Endothelial cell of umbilical vein (primary cell): ENCODE measurements at regions not wholly inside any gene's neighbourhood (a gene's known extent, or its start where the extent isn't known, plus 50 kb on each side); places are given as distances from the start of the nearest gene placed in this dataset.

ENCODE experiments used
- EZH2 ChIP-seq: IDR thresholded peaks from 2 replicates; pipeline ENCODE4 v1.6.1; 2012; ENCODE audit warnings: borderline replicate concordance, low read depth, mild to moderate bottlenecking, moderate library complexity, low read length, inconsistent platforms; ENCODE audit not compliant: severe bottlenecking
- GATA2 ChIP-seq: IDR thresholded peaks from 2 replicates; pipeline ENCODE4 v1.7.0; 2011; ENCODE audit warnings: low read depth, mild to moderate bottlenecking, moderate library complexity, mixed read lengths, low read length; ENCODE audit not compliant: insufficient read length, insufficient read depth
- JUN ChIP-seq: IDR thresholded peaks from 2 replicates; pipeline ENCODE4 v1.6.1; 2011; ENCODE audit warnings: borderline replicate concordance, low read depth; ENCODE audit not compliant: insufficient read length, insufficient read depth
- POLR2A ChIP-seq: IDR thresholded peaks from 2 replicates; pipeline ENCODE4 v1.6.1; 2012; ENCODE audit warnings: low read depth, mild to moderate bottlenecking, control low read depth, low read length
- POLR2AphosphoS5 ChIP-seq: IDR thresholded peaks from 2 replicates; pipeline ENCODE4 v1.6.1; 2012; ENCODE audit warnings: low read depth, mild to moderate bottlenecking, control low read depth, low read length, moderate library complexity; ENCODE audit not compliant: insufficient read depth
- TF ChIP-seq, protein P1 (sequence below), 2 donors: IDR thresholded peaks; 1 replicate in 1 of 2; 2 replicates in 1 of 2; pipeline ENCODE4 v1.5.1; 2011; ENCODE audit warnings: low read length in 2 of 2, mild to moderate bottlenecking in 2 of 2, moderate library complexity in 2 of 2, control low read depth in 1 of 2, inconsistent platforms in 1 of 2, low read depth in 1 of 2; ENCODE audit not compliant: insufficient read depth in 1 of 2; ENCODE audit errors: extremely low read depth in 1 of 2
- TF ChIP-seq, protein P2 (sequence below): IDR thresholded peaks from 2 replicates; pipeline ENCODE4 v1.6.1; 2011; ENCODE audit not compliant: insufficient read depth, insufficient read length

DNA sequence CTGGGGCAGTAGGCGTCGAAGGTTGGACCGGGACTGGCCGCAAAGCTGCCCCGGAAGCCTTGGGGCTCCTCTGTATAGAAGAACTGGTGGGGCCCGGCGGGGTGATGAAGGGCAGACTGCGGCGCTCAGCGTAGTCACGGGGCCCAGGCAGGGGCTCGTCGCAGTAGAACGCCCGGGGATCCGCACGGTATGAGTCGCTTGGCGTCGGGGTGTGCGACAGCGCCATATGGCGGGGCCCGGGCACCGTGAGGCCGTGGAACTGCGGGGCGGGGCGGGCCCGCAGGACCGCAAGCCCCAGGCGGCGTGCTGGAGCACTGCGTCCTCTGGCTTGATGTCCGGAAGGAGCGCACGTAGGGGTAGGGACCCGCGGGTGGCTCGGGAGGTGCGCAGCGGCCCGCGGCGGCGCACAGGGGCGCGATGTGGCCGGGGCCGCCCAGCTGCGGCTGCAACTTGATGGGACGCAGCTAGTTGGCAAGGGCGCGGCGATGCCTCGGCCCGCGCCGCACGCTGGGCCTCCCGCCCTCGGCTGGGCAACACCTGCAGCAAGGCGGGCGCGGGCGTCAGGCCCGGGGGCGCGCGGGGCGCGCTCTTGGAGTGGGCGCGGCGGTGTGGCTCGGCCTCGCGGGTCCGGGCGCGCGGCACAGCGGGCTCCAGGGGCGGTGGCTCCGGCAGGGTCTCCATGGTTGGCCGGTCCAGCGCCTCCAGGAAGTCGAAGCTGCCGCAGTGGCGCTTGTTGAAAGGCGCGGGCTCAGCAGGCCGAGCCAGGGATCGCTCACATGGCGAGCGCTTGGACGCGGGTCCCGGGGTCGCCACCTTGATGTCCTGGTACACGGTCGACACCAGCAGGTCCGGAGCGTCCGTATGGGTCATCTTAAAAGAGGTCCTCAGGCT lies 251.4 kb downstream of the ANKRD30B start:
- TF ChIP-seq, protein P1, sequence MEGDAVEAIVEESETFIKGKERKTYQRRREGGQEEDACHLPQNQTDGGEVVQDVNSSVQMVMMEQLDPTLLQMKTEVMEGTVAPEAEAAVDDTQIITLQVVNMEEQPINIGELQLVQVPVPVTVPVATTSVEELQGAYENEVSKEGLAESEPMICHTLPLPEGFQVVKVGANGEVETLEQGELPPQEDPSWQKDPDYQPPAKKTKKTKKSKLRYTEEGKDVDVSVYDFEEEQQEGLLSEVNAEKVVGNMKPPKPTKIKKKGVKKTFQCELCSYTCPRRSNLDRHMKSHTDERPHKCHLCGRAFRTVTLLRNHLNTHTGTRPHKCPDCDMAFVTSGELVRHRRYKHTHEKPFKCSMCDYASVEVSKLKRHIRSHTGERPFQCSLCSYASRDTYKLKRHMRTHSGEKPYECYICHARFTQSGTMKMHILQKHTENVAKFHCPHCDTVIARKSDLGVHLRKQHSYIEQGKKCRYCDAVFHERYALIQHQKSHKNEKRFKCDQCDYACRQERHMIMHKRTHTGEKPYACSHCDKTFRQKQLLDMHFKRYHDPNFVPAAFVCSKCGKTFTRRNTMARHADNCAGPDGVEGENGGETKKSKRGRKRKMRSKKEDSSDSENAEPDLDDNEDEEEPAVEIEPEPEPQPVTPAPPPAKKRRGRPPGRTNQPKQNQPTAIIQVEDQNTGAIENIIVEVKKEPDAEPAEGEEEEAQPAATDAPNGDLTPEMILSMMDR (IDR thresholded peaks at IDR 0.05; ENCODE audit: extremely low read depth in 1 of 2, insufficient read depth in 1 of 2, low read depth in 1 of 2, low read length in 2 of 2), result no peak
- TF ChIP-seq GATA2 (no peak), POLR2AphosphoS5 (no peak), POLR2A (no peak), JUN (no peak), EZH2 (no peak)
- TF ChIP-seq, protein P2, sequence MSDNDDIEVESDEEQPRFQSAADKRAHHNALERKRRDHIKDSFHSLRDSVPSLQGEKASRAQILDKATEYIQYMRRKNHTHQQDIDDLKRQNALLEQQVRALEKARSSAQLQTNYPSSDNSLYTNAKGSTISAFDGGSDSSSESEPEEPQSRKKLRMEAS, result no peak
